ENCODE measurements at regions not wholly inside any gene's neighbourhood (a gene's known extent, or its start where the extent isn't known, plus 50 kb on each side); places are given as distances from the start of the nearest gene placed in this dataset.

- TF ChIP-seq PATZ1 (CRISPR knock-in tag; IDR thresholded peaks at IDR 0.05; ENCODE audit: borderline replicate concordance) (no peak), RARB (CRISPR knock-in tag; IDR thresholded peaks at IDR 0.05) (no peak), ESRRG (CRISPR knock-in tag; IDR thresholded peaks at IDR 0.05) (no peak), ZNF70 (CRISPR knock-in tag; IDR thresholded peaks at IDR 0.05) (no peak), ZNF565 (CRISPR knock-in tag; conservative IDR thresholded peaks at IDR 0.05; ENCODE audit: low read depth) (no peak), ISL1 (CRISPR knock-in tag; IDR thresholded peaks at IDR 0.05) (no peak), GLIS3 (CRISPR knock-in tag; IDR thresholded peaks at IDR 0.05) (no peak), TCF4 (CRISPR knock-in tag; IDR thresholded peaks at IDR 0.05; ENCODE audit: borderline replicate concordance) (no peak), ZC3H10 (CRISPR knock-in tag; IDR thresholded peaks at IDR 0.05) (no peak), TSHZ2 (CRISPR knock-in tag; IDR thresholded peaks at IDR 0.05) (no peak), TOX (CRISPR knock-in tag; IDR thresholded peaks at IDR 0.05; ENCODE audit: borderline replicate concordance) (no peak), CSDC2 (CRISPR knock-in tag; IDR thresholded peaks at IDR 0.05) (no peak), ZNF8 (CRISPR knock-in tag; IDR thresholded peaks at IDR 0.05) (no peak), ARNTL (CRISPR knock-in tag; IDR thresholded peaks at IDR 0.05; ENCODE audit: borderline replicate concordance, low read depth) (no peak)
Measured at GRCh38 chr12:33587354-33587753, 147.7 kb upstream of the SYT10 start.
